Liver (tissue), 3 donors: ENCODE measurements at regions not wholly inside any gene's neighbourhood (a gene's known extent, or its start where the extent isn't known, plus 50 kb on each side); places are given as distances from the start of the nearest gene placed in this dataset.

ENCODE experiments used
- EGR1 ChIP-seq, 2 donors: IDR thresholded peaks; 2 replicates each; pipeline ENCODE4 v1.6.1; 2016 to 2018; ENCODE audit warnings: antibody characterized with exemption in 2 of 2, low read depth in 2 of 2
- FOXA2 ChIP-seq: IDR thresholded peaks from 2 replicates; pipeline ENCODE4 v1.6.1; 2016; ENCODE audit warnings: antibody characterized with exemption
- HNF4A ChIP-seq, 2 donors: conservative IDR thresholded peaks; 2 replicates each; pipeline ENCODE4 v1.6.1; 2016; ENCODE audit warnings: antibody characterized with exemption in 2 of 2, mild to moderate bottlenecking in 2 of 2
- HNF4G ChIP-seq: IDR thresholded peaks from 2 replicates; pipeline ENCODE4 v1.6.1; 2016; ENCODE audit warnings: antibody characterized with exemption
- JUND ChIP-seq, 2 donors: IDR thresholded peaks; 2 replicates each; pipeline ENCODE4 v1.6.1; 2016; ENCODE audit warnings: antibody characterized with exemption in 2 of 2
- RAD21 ChIP-seq, 2 donors: IDR thresholded peaks; 2 replicates each; pipeline ENCODE4 v1.6.1; 2016; ENCODE audit warnings: antibody characterized with exemption in 2 of 2, mild to moderate bottlenecking in 2 of 2
- SP1 ChIP-seq: IDR thresholded peaks from 2 replicates; pipeline ENCODE4 v1.6.1; 2018; ENCODE audit warnings: antibody characterized with exemption, mild to moderate bottlenecking
- TAF1 ChIP-seq: conservative IDR thresholded peaks from 2 replicates; pipeline ENCODE4 v1.6.1; 2016; ENCODE audit warnings: antibody characterized with exemption, mild to moderate bottlenecking
- YY1 ChIP-seq: IDR thresholded peaks from 2 replicates; pipeline ENCODE4 v1.6.1; 2016; ENCODE audit warnings: antibody characterized with exemption, mild to moderate bottlenecking
- TF ChIP-seq, protein P1 (sequence below): IDR thresholded peaks from 2 replicates; pipeline ENCODE4 v1.6.1; 2016; ENCODE audit warnings: antibody characterized with exemption
- TF ChIP-seq, protein P2 (sequence below): fragments of 150-350 bp; IDR thresholded peaks from 2 replicates; pipeline ENCODE4 v1.5.1; 2017; ENCODE audit warnings: improper control_type of control experiment, low read depth, low read length; ENCODE audit not compliant: missing input control
- TF ChIP-seq, protein P3 (sequence below): IDR thresholded peaks from 2 replicates; pipeline ENCODE4 v1.6.1; 2016; ENCODE audit warnings: antibody characterized with exemption
- TF ChIP-seq, protein P4 (sequence below): IDR thresholded peaks from 2 replicates; pipeline ENCODE4 v1.6.1; 2016; ENCODE audit warnings: antibody characterized with exemption, mild to moderate bottlenecking
- donor health status: healthy.
- donor health status: healthy.

DNA sequence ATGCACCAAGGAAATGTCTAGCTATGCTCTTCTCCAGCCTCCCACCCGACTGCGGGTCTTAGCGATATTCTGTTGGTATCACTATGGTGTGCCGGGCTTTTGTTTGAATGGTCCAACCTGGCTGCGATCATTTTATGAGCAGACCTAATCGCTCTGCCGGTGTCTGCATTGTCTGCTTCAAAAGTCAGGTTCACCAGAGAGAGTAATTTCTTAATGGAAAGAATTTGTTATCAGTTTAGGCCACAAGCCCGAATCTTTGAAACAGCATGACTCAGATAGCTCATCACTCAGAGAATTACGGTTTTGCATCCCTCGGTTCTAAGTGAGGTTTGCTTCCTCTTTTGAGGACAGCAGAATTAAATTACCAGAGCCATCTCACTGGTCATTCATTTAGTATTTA is 521.0 kb upstream of the ARID1B start:
- TF ChIP-seq, protein P1, sequence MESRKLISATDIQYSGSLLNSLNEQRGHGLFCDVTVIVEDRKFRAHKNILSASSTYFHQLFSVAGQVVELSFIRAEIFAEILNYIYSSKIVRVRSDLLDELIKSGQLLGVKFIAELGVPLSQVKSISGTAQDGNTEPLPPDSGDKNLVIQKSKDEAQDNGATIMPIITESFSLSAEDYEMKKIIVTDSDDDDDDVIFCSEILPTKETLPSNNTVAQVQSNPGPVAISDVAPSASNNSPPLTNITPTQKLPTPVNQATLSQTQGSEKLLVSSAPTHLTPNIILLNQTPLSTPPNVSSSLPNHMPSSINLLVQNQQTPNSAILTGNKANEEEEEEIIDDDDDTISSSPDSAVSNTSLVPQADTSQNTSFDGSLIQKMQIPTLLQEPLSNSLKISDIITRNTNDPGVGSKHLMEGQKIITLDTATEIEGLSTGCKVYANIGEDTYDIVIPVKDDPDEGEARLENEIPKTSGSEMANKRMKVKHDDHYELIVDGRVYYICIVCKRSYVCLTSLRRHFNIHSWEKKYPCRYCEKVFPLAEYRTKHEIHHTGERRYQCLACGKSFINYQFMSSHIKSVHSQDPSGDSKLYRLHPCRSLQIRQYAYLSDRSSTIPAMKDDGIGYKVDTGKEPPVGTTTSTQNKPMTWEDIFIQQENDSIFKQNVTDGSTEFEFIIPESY = no peak
- TF ChIP-seq, protein P2, sequence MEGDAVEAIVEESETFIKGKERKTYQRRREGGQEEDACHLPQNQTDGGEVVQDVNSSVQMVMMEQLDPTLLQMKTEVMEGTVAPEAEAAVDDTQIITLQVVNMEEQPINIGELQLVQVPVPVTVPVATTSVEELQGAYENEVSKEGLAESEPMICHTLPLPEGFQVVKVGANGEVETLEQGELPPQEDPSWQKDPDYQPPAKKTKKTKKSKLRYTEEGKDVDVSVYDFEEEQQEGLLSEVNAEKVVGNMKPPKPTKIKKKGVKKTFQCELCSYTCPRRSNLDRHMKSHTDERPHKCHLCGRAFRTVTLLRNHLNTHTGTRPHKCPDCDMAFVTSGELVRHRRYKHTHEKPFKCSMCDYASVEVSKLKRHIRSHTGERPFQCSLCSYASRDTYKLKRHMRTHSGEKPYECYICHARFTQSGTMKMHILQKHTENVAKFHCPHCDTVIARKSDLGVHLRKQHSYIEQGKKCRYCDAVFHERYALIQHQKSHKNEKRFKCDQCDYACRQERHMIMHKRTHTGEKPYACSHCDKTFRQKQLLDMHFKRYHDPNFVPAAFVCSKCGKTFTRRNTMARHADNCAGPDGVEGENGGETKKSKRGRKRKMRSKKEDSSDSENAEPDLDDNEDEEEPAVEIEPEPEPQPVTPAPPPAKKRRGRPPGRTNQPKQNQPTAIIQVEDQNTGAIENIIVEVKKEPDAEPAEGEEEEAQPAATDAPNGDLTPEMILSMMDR = no peak
- TF ChIP-seq, protein P3, sequence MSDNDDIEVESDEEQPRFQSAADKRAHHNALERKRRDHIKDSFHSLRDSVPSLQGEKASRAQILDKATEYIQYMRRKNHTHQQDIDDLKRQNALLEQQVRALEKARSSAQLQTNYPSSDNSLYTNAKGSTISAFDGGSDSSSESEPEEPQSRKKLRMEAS = no peak
- no peak for TF ChIP-seq YY1
- no peak for TF ChIP-seq HNF4A (conservative IDR thresholded peaks at IDR 0.05)
- TF ChIP-seq TAF1 = no peak
- no peak for TF ChIP-seq FOXA2
- TF ChIP-seq SP1 = no peak
- TF ChIP-seq HNF4G = no peak
- no peak for TF ChIP-seq EGR1 (IDR thresholded peaks at IDR 0.05; ENCODE audit: low read depth in 2 of 2)
- TF ChIP-seq, protein P4, sequence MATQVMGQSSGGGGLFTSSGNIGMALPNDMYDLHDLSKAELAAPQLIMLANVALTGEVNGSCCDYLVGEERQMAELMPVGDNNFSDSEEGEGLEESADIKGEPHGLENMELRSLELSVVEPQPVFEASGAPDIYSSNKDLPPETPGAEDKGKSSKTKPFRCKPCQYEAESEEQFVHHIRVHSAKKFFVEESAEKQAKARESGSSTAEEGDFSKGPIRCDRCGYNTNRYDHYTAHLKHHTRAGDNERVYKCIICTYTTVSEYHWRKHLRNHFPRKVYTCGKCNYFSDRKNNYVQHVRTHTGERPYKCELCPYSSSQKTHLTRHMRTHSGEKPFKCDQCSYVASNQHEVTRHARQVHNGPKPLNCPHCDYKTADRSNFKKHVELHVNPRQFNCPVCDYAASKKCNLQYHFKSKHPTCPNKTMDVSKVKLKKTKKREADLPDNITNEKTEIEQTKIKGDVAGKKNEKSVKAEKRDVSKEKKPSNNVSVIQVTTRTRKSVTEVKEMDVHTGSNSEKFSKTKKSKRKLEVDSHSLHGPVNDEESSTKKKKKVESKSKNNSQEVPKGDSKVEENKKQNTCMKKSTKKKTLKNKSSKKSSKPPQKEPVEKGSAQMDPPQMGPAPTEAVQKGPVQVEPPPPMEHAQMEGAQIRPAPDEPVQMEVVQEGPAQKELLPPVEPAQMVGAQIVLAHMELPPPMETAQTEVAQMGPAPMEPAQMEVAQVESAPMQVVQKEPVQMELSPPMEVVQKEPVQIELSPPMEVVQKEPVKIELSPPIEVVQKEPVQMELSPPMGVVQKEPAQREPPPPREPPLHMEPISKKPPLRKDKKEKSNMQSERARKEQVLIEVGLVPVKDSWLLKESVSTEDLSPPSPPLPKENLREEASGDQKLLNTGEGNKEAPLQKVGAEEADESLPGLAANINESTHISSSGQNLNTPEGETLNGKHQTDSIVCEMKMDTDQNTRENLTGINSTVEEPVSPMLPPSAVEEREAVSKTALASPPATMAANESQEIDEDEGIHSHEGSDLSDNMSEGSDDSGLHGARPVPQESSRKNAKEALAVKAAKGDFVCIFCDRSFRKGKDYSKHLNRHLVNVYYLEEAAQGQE = no peak
- no peak for TF ChIP-seq RAD21 (IDR thresholded peaks at IDR 0.05)
- no peak for TF ChIP-seq JUND (IDR thresholded peaks at IDR 0.05)
